OCI-LY7 (cell line): ENCODE measurements at regions not wholly inside any gene's neighbourhood (a gene's known extent, or its start where the extent isn't known, plus 50 kb on each side); places are given as distances from the start of the nearest gene placed in this dataset.
"Not testable (repeated sequence)": the region's sequence is repeated elsewhere in the genome, so short reads cannot be mapped to it uniquely, and the experiment has no call there.

Experiments
- EZH2phosphoT487 ChIP-seq: fragments of 200-600 bp; sonication (generic); IDR thresholded peaks from 2 replicates; pipeline ENCODE4 v1.6.1; 2018; ENCODE audit warnings: low read depth, borderline replicate concordance, mild to moderate bottlenecking, mixed run types, antibody characterized with exemption, low read length, moderate library complexity, mixed read lengths
- TF ChIP-seq, protein P1 (sequence below): fragments of 200-600 bp; sonication (generic); conservative IDR thresholded peaks from 2 replicates; pipeline ENCODE4 v1.5.1; 2014; ENCODE audit warnings: mild to moderate bottlenecking, antibody characterized with exemption, low read length, moderate library complexity, mixed read lengths

DNA sequence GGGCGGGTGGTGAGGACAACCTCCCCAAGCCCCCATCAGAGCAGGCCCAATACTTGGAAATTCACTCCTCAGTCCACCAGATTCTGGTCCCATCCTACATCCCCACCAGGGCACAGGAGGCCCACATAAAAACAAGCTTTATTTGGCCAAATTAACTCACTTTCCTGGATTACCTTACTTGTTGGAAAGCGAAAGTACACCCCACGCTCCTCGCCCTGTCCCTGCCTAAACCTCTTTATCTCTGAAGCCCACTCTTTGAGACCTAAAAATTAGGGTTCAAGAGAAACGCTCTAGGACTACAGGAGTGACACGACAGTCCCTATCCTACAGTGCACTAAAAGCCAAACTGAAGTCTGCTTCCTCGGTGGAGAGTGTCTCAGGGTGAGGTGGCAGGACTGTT lies 674.6 kb downstream of the SPATA31A7 start:
- TF ChIP-seq, protein P1, sequence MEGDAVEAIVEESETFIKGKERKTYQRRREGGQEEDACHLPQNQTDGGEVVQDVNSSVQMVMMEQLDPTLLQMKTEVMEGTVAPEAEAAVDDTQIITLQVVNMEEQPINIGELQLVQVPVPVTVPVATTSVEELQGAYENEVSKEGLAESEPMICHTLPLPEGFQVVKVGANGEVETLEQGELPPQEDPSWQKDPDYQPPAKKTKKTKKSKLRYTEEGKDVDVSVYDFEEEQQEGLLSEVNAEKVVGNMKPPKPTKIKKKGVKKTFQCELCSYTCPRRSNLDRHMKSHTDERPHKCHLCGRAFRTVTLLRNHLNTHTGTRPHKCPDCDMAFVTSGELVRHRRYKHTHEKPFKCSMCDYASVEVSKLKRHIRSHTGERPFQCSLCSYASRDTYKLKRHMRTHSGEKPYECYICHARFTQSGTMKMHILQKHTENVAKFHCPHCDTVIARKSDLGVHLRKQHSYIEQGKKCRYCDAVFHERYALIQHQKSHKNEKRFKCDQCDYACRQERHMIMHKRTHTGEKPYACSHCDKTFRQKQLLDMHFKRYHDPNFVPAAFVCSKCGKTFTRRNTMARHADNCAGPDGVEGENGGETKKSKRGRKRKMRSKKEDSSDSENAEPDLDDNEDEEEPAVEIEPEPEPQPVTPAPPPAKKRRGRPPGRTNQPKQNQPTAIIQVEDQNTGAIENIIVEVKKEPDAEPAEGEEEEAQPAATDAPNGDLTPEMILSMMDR, result not testable (repeated sequence)
- not testable (repeated sequence) for TF ChIP-seq EZH2phosphoT487
